SK-N-SH treated with all-trans-retinoic acid at 6 μM for 48 hours (cell line): ENCODE measurements at regions not wholly inside any gene's neighbourhood (a gene's known extent, or its start where the extent isn't known, plus 50 kb on each side); places are given as distances from the start of the nearest gene placed in this dataset.

ENCODE experiments used
- ATAC-seq: fragments of 200-7000 bp; cut with Tn5 transposase; 3 replicates; pipeline ENCODE4 v1.9.1; 2020; ENCODE audit warnings: mild to moderate bottlenecking, moderate library complexity
- BACH2 ChIP-seq: fragments of 250-450 bp; sonication (Bioruptor Pico); IDR thresholded peaks from 2 replicates; pipeline ENCODE4 v1.9.0; 2021; ENCODE audit warnings: mild to moderate bottlenecking, borderline replicate concordance
- CREB5 ChIP-seq: fragments of 250-450 bp; sonication (Bioruptor Pico); IDR thresholded peaks from 2 replicates; pipeline ENCODE4 v1.5.1; 2020; ENCODE audit warnings: low read depth, mild to moderate bottlenecking, moderate library complexity
- CSDC2 ChIP-seq: fragments of 250-450 bp; sonication (Bioruptor Pico); IDR thresholded peaks from 2 replicates; pipeline ENCODE4 v1.5.0; 2020; ENCODE audit warnings: mild to moderate bottlenecking, moderate library complexity
- ESRRG ChIP-seq: fragments of 250-450 bp; sonication (Bioruptor Pico); IDR thresholded peaks from 2 replicates; pipeline ENCODE4 v1.6.1; 2021; ENCODE audit warnings: mild to moderate bottlenecking
- GLIS3 ChIP-seq: fragments of 250-450 bp; sonication (Bioruptor Pico); IDR thresholded peaks from 2 replicates; pipeline ENCODE4 v1.5.0; 2020; ENCODE audit warnings: mild to moderate bottlenecking, moderate library complexity
- ISL1 ChIP-seq: fragments of 250-450 bp; sonication (Bioruptor Pico); IDR thresholded peaks from 2 replicates; pipeline ENCODE4 v2.1.2; 2022; ENCODE audit warnings: mild to moderate bottlenecking, moderate library complexity
- OSR1 ChIP-seq: fragments of 250-450 bp; sonication (Bioruptor Pico); IDR thresholded peaks from 2 replicates; pipeline ENCODE4 v1.8.0; 2022; ENCODE audit warnings: moderate library complexity, mild to moderate bottlenecking, inconsistent platforms
- POU6F1 ChIP-seq: fragments of 250-450 bp; sonication (Bioruptor Pico); IDR thresholded peaks from 2 replicates; pipeline ENCODE4 v1.8.0; 2021; ENCODE audit warnings: low read depth, mild to moderate bottlenecking, moderate library complexity, borderline replicate concordance
- PPARA ChIP-seq: fragments of 250-450 bp; sonication (Bioruptor Pico); IDR thresholded peaks from 2 replicates; pipeline ENCODE4 v1.5.0; 2020; ENCODE audit warnings: mild to moderate bottlenecking, borderline replicate concordance
- RARB ChIP-seq: fragments of 250-450 bp; sonication (Bioruptor Pico); IDR thresholded peaks from 2 replicates; pipeline ENCODE4 v1.8.0; 2021; ENCODE audit warnings: mild to moderate bottlenecking, moderate library complexity
- SNAI2 ChIP-seq: fragments of 250-450 bp; sonication (Bioruptor Pico); IDR thresholded peaks from 2 replicates; pipeline ENCODE4 v1.5.0; 2020; ENCODE audit warnings: mild to moderate bottlenecking, moderate library complexity
- TOX ChIP-seq: fragments of 250-450 bp; sonication (Bioruptor Pico); IDR thresholded peaks from 2 replicates; pipeline ENCODE4 v1.8.0; 2021; ENCODE audit warnings: mild to moderate bottlenecking, moderate library complexity, borderline replicate concordance
- TSHZ2 ChIP-seq: fragments of 250-450 bp; sonication (Bioruptor Pico); IDR thresholded peaks from 2 replicates; pipeline ENCODE4 v1.5.0; 2020; ENCODE audit warnings: mild to moderate bottlenecking, moderate library complexity
- ZC3H10 ChIP-seq: fragments of 250-450 bp; sonication (Bioruptor Pico); IDR thresholded peaks from 2 replicates; pipeline ENCODE4 v1.5.1; 2021; ENCODE audit warnings: mild to moderate bottlenecking, moderate library complexity
- ZFP3 ChIP-seq: fragments of 250-450 bp; sonication (Bioruptor Pico); IDR thresholded peaks from 2 replicates; pipeline ENCODE4 v1.5.0; 2020; ENCODE audit warnings: mild to moderate bottlenecking, moderate library complexity
- ZFP30 ChIP-seq: fragments of 450-650 bp; formaldehyde crosslinking; IDR thresholded peaks from 2 replicates; pipeline ENCODE4 v1.5.0; 2022; ENCODE audit warnings: mild to moderate bottlenecking, moderate library complexity
- ZNF565 ChIP-seq: fragments of 450-650 bp; formaldehyde crosslinking; conservative IDR thresholded peaks from 2 replicates; pipeline ENCODE4 v1.5.0; 2020; ENCODE audit warnings: low read depth, mild to moderate bottlenecking, moderate library complexity
- ZNF70 ChIP-seq: fragments of 450-650 bp; formaldehyde crosslinking; IDR thresholded peaks from 2 replicates; pipeline ENCODE4 v1.5.0; 2020; ENCODE audit warnings: mild to moderate bottlenecking, moderate library complexity
- ZNF8 ChIP-seq: fragments of 450-650 bp; formaldehyde crosslinking; IDR thresholded peaks from 2 replicates; pipeline ENCODE4 v1.5.0; 2020; ENCODE audit warnings: mild to moderate bottlenecking, moderate library complexity
- TF ChIP-seq, protein P1 (sequence below): fragments of 250-450 bp; sonication (Bioruptor Pico); IDR thresholded peaks from 2 replicates; pipeline ENCODE4 v1.8.0; 2020; ENCODE audit warnings: mild to moderate bottlenecking, moderate library complexity, borderline replicate concordance
- TF ChIP-seq, protein P2 (sequence below): fragments of 250-450 bp; sonication (Bioruptor Pico); IDR thresholded peaks from 2 replicates; pipeline ENCODE4 v1.5.1; 2021; ENCODE audit warnings: mild to moderate bottlenecking, moderate library complexity

GRCh38 chr2:180327185-180327584 is 320.1 kb upstream of the CWC22 start:
- TF ChIP-seq ZNF70 = no peak
- TF ChIP-seq, protein P1, sequence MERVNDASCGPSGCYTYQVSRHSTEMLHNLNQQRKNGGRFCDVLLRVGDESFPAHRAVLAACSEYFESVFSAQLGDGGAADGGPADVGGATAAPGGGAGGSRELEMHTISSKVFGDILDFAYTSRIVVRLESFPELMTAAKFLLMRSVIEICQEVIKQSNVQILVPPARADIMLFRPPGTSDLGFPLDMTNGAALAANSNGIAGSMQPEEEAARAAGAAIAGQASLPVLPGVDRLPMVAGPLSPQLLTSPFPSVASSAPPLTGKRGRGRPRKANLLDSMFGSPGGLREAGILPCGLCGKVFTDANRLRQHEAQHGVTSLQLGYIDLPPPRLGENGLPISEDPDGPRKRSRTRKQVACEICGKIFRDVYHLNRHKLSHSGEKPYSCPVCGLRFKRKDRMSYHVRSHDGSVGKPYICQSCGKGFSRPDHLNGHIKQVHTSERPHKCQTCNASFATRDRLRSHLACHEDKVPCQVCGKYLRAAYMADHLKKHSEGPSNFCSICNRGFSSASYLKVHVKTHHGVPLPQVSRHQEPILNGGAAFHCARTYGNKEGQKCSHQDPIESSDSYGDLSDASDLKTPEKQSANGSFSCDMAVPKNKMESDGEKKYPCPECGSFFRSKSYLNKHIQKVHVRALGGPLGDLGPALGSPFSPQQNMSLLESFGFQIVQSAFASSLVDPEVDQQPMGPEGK (CRISPR knock-in tag) = no peak
- TF ChIP-seq, protein P2, sequence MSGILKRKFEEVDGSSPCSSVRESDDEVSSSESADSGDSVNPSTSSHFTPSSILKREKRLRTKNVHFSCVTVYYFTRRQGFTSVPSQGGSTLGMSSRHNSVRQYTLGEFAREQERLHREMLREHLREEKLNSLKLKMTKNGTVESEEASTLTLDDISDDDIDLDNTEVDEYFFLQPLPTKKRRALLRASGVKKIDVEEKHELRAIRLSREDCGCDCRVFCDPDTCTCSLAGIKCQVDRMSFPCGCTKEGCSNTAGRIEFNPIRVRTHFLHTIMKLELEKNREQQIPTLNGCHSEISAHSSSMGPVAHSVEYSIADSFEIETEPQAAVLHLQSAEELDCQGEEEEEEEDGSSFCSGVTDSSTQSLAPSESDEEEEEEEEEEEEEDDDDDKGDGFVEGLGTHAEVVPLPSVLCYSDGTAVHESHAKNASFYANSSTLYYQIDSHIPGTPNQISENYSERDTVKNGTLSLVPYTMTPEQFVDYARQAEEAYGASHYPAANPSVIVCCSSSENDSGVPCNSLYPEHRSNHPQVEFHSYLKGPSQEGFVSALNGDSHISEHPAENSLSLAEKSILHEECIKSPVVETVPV (CRISPR knock-in tag) = no peak
- no peak for TF ChIP-seq POU6F1 (CRISPR knock-in tag)
- TF ChIP-seq RARB (CRISPR knock-in tag) = no peak
- no peak for TF ChIP-seq CSDC2
- no peak for TF ChIP-seq TSHZ2 (CRISPR knock-in tag)
- TF ChIP-seq ESRRG (CRISPR knock-in tag) = no peak
- TF ChIP-seq ISL1 = no peak
- TF ChIP-seq OSR1 (CRISPR knock-in tag) = no peak
- no peak for TF ChIP-seq TOX (CRISPR knock-in tag)
- TF ChIP-seq ZNF565 (CRISPR knock-in tag) = no peak
- TF ChIP-seq GLIS3 (CRISPR knock-in tag) = no peak
- TF ChIP-seq CREB5 = no peak
- TF ChIP-seq ZFP3 = no peak
- TF ChIP-seq BACH2 (CRISPR knock-in tag) = no peak
- no peak for TF ChIP-seq ZFP30
- no peak for ATAC-seq

GRCh38 chr2:180325416-180326120 is 318.5 kb upstream of the CWC22 start:
- TF ChIP-seq ESRRG (CRISPR knock-in tag) (no peak), RARB (CRISPR knock-in tag) (no peak), ZNF70 (no peak), POU6F1 (CRISPR knock-in tag) (no peak), SNAI2 (no peak), ZNF565 (CRISPR knock-in tag) (no peak), PPARA (no peak), ZNF8 (no peak), ZC3H10 (CRISPR knock-in tag) (no peak), BACH2 (CRISPR knock-in tag) (no peak), TOX (CRISPR knock-in tag) (no peak), ZFP30 (no peak), GLIS3 (CRISPR knock-in tag) (no peak), CSDC2 (no peak), ZFP3 (no peak)
- TF ChIP-seq, protein P1 (CRISPR knock-in tag) = no peak
- no peak for ATAC-seq
